ENCODE measurements at regions not wholly inside any gene's neighbourhood (a gene's known extent, or its start where the extent isn't known, plus 50 kb on each side); places are given as distances from the start of the nearest gene placed in this dataset.

DNA sequence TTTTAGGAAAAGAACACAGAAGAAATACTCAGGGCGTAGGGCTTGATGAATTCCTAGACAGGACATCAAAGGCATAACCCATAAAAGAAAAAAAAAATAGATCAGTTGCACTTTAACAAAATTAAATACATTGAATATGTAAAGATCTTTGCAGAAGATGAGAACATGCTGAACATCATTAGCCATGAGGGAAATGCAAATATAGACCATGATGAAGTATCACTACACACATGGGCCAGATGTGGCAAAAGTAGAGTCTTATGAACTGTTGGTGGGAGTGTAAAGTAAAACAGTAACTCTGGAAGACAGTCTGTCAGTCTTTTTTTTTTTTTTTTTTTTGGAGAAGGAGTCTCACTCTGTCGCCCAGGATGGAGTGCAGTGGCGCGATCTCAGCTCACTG lies 246.7 kb upstream of the HSFY2 start:
- Mint-ChIP-seq H3K4me3 (no peak overlapping the region), H3K27me3 (no peaks in the 10 kb centered on the region), H3K27ac (no peak overlapping the region), H3K9me3 (ENCODE audit: insufficient read depth) (no peaks in the 10 kb centered on the region), H3K4me1 (peaks cover 3% of the 10 kb centered on the region)
- no peaks in the 10 kb centered on the region for H4K20me1 ChIP-seq (ENCODE audit: control insufficient read depth, insufficient read depth, low read length, poor library complexity, severe bottlenecking)
- H3K4me2 ChIP-seq (replicated peaks; ENCODE audit: low read depth, low read length, poor library complexity, severe bottlenecking): no peak overlapping the region
- no peaks in the 10 kb centered on the region for H3K4me1 ChIP-seq (ENCODE audit: control insufficient read depth in 2 of 2, insufficient read depth in 2 of 2, low read length in 2 of 2)
- DNase-seq (no peak), ATAC-seq (ENCODE audit: low read depth) (no peak)
- H2AFZ ChIP-seq (ENCODE audit: insufficient read depth, low read depth, low read length, poor library complexity, severe bottlenecking): no peak overlapping the region
- ChIA-PET CTCF (no interaction called here), POLR2A (no interaction called here)
- no peaks in the 10 kb centered on the region for H3K27me3 ChIP-seq (replicated peaks in 1 of 4; ENCODE audit: control extremely low read depth in 1 of 4, control insufficient read depth in 3 of 4, insufficient read depth in 4 of 4, low read length in 3 of 4)
- H3K9me3 ChIP-seq (ENCODE audit: control extremely low read depth in 1 of 3, control insufficient read depth in 2 of 3, insufficient read depth in 1 of 3, low read length in 2 of 3): no peaks in the 10 kb centered on the region
- no CpG with 5 or more reads among the region's 4 CpGs for WGBS (ENCODE audit: insufficient coverage)
- no peak overlapping the region for H3K27ac ChIP-seq (ENCODE audit: low read length in 2 of 2)
- H3K79me2 ChIP-seq (ENCODE audit: control insufficient read depth, insufficient read depth, low read length): no peaks in the 10 kb centered on the region
- no peak for TF ChIP-seq EZH2 (IDR thresholded peaks at IDR 0.05; ENCODE audit: borderline replicate concordance, insufficient read depth, low read depth, low read length, poor library complexity, severe bottlenecking)
- TF ChIP-seq, protein P1, sequence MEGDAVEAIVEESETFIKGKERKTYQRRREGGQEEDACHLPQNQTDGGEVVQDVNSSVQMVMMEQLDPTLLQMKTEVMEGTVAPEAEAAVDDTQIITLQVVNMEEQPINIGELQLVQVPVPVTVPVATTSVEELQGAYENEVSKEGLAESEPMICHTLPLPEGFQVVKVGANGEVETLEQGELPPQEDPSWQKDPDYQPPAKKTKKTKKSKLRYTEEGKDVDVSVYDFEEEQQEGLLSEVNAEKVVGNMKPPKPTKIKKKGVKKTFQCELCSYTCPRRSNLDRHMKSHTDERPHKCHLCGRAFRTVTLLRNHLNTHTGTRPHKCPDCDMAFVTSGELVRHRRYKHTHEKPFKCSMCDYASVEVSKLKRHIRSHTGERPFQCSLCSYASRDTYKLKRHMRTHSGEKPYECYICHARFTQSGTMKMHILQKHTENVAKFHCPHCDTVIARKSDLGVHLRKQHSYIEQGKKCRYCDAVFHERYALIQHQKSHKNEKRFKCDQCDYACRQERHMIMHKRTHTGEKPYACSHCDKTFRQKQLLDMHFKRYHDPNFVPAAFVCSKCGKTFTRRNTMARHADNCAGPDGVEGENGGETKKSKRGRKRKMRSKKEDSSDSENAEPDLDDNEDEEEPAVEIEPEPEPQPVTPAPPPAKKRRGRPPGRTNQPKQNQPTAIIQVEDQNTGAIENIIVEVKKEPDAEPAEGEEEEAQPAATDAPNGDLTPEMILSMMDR (IDR thresholded peaks at IDR 0.05): no peak
- intact Hi-C loops (cut with micrococcal nuclease): no loop called here
- H3K36me3 ChIP-seq (replicated peaks in 1 of 2; ENCODE audit: control extremely low read depth in 1 of 2, control insufficient read depth in 1 of 2, extremely low read depth in 1 of 2, insufficient read depth in 2 of 2, low read length in 1 of 2): no peaks in the 10 kb centered on the region
- H3K9ac ChIP-seq (ENCODE audit: low read length): no peak overlapping the region
- no peak overlapping the region for H3K4me3 ChIP-seq (ENCODE audit: control extremely low read depth in 1 of 5, extremely low read depth in 1 of 5, insufficient read depth in 1 of 5, low read depth in 2 of 5, low read length in 4 of 5)

DNA sequence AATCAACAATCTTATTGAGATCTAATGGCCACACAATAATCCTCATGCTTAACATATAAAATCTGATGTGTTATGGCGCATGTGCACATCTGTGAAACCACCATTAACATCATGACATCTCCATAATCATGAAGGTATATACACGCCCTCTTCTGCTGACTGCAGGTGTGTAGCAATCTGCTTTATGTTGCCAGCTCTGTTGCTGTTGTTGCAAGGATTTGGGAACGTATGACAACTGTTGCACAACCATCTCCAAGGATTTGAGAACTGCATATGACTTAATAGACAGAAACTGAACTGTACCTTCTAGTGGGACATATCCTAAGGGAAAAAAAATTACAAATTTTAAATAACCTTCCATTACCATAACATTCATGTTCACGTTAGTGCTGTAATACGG lies 243.5 kb upstream of the HSFY2 start:
- ATAC-seq (ENCODE audit: low read depth): no peak
- no peak for TF ChIP-seq EZH2 (IDR thresholded peaks at IDR 0.05; ENCODE audit: borderline replicate concordance, insufficient read depth, low read depth, low read length, poor library complexity, severe bottlenecking)
- TF ChIP-seq, protein P1 (IDR thresholded peaks at IDR 0.05): no peak
- Mint-ChIP-seq H3K4me3 (no peak overlapping the region), H3K27me3 (no peaks in the 10 kb centered on the region), H3K27ac (no peak overlapping the region), H3K4me1 (peaks cover 11% of the 10 kb centered on the region), H3K9me3 (ENCODE audit: insufficient read depth) (no peaks in the 10 kb centered on the region)
- Histone ChIP-seq H3K9me3 (ENCODE audit: control extremely low read depth in 1 of 3, control insufficient read depth in 2 of 3, insufficient read depth in 1 of 3, low read length in 2 of 3) (no peaks in the 10 kb centered on the region), H3K36me3 (replicated peaks in 1 of 2; ENCODE audit: control extremely low read depth in 1 of 2, control insufficient read depth in 1 of 2, extremely low read depth in 1 of 2, insufficient read depth in 2 of 2, low read length in 1 of 2) (no peaks in the 10 kb centered on the region), H3K9ac (ENCODE audit: low read length) (no peak overlapping the region), H4K20me1 (ENCODE audit: control insufficient read depth, insufficient read depth, low read length, poor library complexity, severe bottlenecking) (no peaks in the 10 kb centered on the region), H3K27me3 (replicated peaks in 1 of 4; ENCODE audit: control extremely low read depth in 1 of 4, control insufficient read depth in 3 of 4, insufficient read depth in 4 of 4, low read length in 3 of 4) (no peaks in the 10 kb centered on the region), H3K4me1 (ENCODE audit: control insufficient read depth in 2 of 2, insufficient read depth in 2 of 2, low read length in 2 of 2) (peaks cover 0 to 4% of the 10 kb centered on the region in 2 donors), H3K4me2 (replicated peaks; ENCODE audit: low read depth, low read length, poor library complexity, severe bottlenecking) (no peak overlapping the region), H3K4me3 (ENCODE audit: control extremely low read depth in 1 of 5, extremely low read depth in 1 of 5, insufficient read depth in 1 of 5, low read depth in 2 of 5, low read length in 4 of 5) (no peak overlapping the region), H3K79me2 (ENCODE audit: control insufficient read depth, insufficient read depth, low read length) (no peaks in the 10 kb centered on the region), H2AFZ (ENCODE audit: insufficient read depth, low read depth, low read length, poor library complexity, severe bottlenecking) (no peak overlapping the region), H3K27ac (ENCODE audit: low read length in 2 of 2) (no peak overlapping the region)
- intact Hi-C loops (cut with micrococcal nuclease): no loop called here
- CTCF ChIA-PET: no interaction called here
- WGBS (ENCODE audit: insufficient coverage): no CpG with 5 or more reads among the region's 5 CpGs
- POLR2A ChIA-PET: no interaction called here
- no peak for DNase-seq
